Body of pancreas (tissue), 4 donors: ENCODE measurements at regions not wholly inside any gene's neighbourhood (a gene's known extent, or its start where the extent isn't known, plus 50 kb on each side); places are given as distances from the start of the nearest gene placed in this dataset.

ENCODE experiments used
- POLR2A ChIP-seq, 3 donors: fragments of 450-650 bp; IDR thresholded peaks; one replicate each; pipeline ENCODE4 v1.6.1; 2016; ENCODE audit warnings: antibody characterized with exemption in 3 of 3, mild to moderate bottlenecking in 2 of 3
- TF ChIP-seq, protein P1 (sequence below), 7 experiments: fragments of 450-650 bp in 4 of 7; fragments of 200-600 bp in 3 of 7; sonication (generic) in 3 of 7; IDR thresholded peaks; one replicate each; pipeline ENCODE4 v1.5.1; 2016 to 2019; ENCODE audit warnings: antibody characterized with exemption in 7 of 7

DNA sequence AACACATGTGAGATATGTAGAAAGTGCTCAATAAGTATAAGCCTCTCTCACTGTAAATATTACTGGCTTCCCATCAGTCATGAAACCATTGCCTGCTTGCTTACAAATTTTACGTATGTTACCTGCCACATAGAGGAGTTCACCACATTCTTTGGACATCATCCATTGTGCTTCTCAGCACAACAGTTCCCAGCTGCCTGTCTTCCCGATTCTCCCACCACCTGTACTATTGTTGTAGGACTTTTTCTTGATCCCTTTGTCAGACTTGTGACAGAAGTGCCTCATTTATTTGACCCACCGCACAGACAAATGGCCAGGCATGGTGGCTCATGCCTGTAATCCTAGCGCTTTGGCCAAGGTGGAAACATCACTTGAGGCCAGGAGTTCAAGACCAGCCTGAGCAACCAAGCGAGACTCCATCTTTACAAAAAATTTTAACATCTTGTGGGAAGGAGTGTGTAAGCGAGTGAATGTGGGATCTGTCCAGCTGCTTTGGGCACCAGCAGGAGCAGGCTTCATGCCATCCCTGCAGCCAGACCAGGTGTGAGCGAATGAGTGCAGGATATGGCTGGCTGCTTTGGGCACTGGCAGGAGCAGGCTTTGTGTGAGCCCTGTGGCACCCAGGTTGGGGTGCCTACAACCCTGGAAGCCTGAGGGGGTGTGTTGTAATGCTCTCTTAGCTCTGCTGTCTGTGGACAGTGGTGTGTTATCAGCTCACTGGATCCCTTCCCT is 139.9 kb upstream of the ELL2 start:
- TF ChIP-seq, protein P1, sequence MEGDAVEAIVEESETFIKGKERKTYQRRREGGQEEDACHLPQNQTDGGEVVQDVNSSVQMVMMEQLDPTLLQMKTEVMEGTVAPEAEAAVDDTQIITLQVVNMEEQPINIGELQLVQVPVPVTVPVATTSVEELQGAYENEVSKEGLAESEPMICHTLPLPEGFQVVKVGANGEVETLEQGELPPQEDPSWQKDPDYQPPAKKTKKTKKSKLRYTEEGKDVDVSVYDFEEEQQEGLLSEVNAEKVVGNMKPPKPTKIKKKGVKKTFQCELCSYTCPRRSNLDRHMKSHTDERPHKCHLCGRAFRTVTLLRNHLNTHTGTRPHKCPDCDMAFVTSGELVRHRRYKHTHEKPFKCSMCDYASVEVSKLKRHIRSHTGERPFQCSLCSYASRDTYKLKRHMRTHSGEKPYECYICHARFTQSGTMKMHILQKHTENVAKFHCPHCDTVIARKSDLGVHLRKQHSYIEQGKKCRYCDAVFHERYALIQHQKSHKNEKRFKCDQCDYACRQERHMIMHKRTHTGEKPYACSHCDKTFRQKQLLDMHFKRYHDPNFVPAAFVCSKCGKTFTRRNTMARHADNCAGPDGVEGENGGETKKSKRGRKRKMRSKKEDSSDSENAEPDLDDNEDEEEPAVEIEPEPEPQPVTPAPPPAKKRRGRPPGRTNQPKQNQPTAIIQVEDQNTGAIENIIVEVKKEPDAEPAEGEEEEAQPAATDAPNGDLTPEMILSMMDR (IDR thresholded peaks at IDR 0.05) = no peak
- no peak for TF ChIP-seq POLR2A (IDR thresholded peaks at IDR 0.05)
